ENCODE measurements at regions not wholly inside any gene's neighbourhood (a gene's known extent, or its start where the extent isn't known, plus 50 kb on each side); places are given as distances from the start of the nearest gene placed in this dataset.
"Not testable (repeated sequence)": the region's sequence is repeated elsewhere in the genome, so short reads cannot be mapped to it uniquely, and the experiment has no call there.

- H3K27ac Mint-ChIP-seq, result peak overlapping the region; percentile 7
- H3K36me3 Mint-ChIP-seq, result peaks cover 2% of the 10 kb centered on the region
- H3K27me3 Mint-ChIP-seq, result peaks cover 10% of the 10 kb centered on the region
- H3K4me3 Mint-ChIP-seq, result peak overlapping the region; percentile 27
- ATAC-seq (ENCODE audit: low read depth) (peak; percentile 14), DNase-seq (ENCODE audit: low spot score in 2 of 2) (no peak)
- H3K9me3 Mint-ChIP-seq, result peaks cover 7% of the 10 kb centered on the region
- H3K4me1 Mint-ChIP-seq, result peaks cover 16% of the 10 kb centered on the region
Observed at GRCh38 chr7:69430384-69431021, 167.8 kb upstream of the AUTS2 start.

GRCh38 chr7:69431626-69432025 is 166.6 kb upstream of the AUTS2 start:
- DNase-seq (ENCODE audit: low spot score in 2 of 2) (no peak), ATAC-seq (ENCODE audit: low read depth) (no peak)
- Mint-ChIP-seq H3K9me3 (peaks cover 7% of the 10 kb centered on the region), H3K4me3 (no peak overlapping the region), H3K36me3 (peaks cover 2% of the 10 kb centered on the region), H3K27ac (no peak overlapping the region), H3K27me3 (peaks cover 11% of the 10 kb centered on the region), H3K4me1 (peaks cover 16% of the 10 kb centered on the region)

DNA sequence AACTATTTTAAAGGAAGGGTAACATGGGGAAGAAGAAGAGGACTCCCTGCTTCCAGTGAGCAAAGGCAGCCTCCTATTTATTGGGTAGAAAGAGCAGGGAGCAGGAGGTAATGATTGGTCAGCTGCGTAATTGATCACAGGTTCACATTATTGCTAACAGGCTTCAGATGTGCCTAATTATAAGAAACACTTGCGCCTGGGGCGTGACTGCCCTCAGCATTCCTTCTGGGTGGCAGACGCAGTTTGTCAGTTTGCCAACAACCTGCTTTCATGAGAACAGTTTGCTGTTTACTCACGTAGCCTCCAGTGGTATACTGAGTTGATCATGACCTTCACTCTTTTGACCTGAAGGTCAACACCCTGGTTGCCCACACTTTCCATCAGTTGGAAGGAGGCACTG is 166.0 kb upstream of the AUTS2 start:
- H3K36me3 Mint-ChIP-seq; H3K27ac Mint-ChIP-seq; H3K9me3 Mint-ChIP-seq; ATAC-seq (ENCODE audit: low read depth); H3K4me3 Mint-ChIP-seq; DNase-seq (ENCODE audit: low spot score in 2 of 2): not testable (repeated sequence)
- Mint-ChIP-seq H3K4me1 (peaks cover 16% of the 10 kb centered on the region), H3K27me3 (peaks cover 11% of the 10 kb centered on the region)

GRCh38 chr7:69433081-69433480 is 165.2 kb upstream of the AUTS2 start:
- no peak for DNase-seq (ENCODE audit: low spot score in 2 of 2)
- H3K27ac Mint-ChIP-seq, result no peak overlapping the region
- H3K4me1 Mint-ChIP-seq, result peaks cover 16% of the 10 kb centered on the region
- no peak overlapping the region for H3K4me3 Mint-ChIP-seq
- no peak for ATAC-seq (ENCODE audit: low read depth)
- peaks cover 11% of the 10 kb centered on the region for H3K27me3 Mint-ChIP-seq
- peaks cover 2% of the 10 kb centered on the region for H3K36me3 Mint-ChIP-seq
- H3K9me3 Mint-ChIP-seq, result peaks cover 4% of the 10 kb centered on the region

GRCh38 chr7:69434398-69434815 is 163.9 kb upstream of the AUTS2 start:
- Mint-ChIP-seq H3K4me1 (peaks cover 16% of the 10 kb centered on the region), H3K36me3 (peaks cover 2% of the 10 kb centered on the region), H3K27me3 (peaks cover 5% of the 10 kb centered on the region), H3K4me3 (no peak overlapping the region), H3K27ac (no peak overlapping the region), H3K9me3 (peaks cover 9% of the 10 kb centered on the region)
- no peak for ATAC-seq (ENCODE audit: low read depth)
- DNase-seq (ENCODE audit: low spot score in 2 of 2), result no peak

DNA sequence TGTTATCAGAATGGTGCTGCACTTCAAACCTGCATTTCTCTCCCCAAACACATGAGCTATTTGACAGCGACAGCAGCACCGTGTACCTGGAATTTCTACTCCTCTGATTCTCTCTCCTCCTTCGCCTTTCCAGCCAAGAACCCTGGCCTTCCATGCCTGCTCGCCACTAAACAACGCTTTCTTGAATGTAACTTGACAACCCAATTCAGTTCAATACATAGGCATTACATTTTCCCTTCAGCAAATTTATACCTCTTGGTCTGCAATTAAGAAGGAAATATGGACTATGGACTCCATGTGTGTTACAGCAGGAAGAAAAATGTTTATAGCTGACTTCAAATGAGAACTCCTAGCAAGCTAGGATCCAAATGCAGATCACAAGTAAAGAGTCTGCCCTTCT is 162.6 kb upstream of the AUTS2 start:
- H3K9me3 Mint-ChIP-seq, result peaks cover 12% of the 10 kb centered on the region
- peaks cover 7% of the 10 kb centered on the region for H3K4me1 Mint-ChIP-seq
- no peak for DNase-seq (ENCODE audit: low spot score in 2 of 2)
- no peak for ATAC-seq (ENCODE audit: low read depth)
- H3K27me3 Mint-ChIP-seq, result peaks cover 5% of the 10 kb centered on the region
- no peak overlapping the region for H3K4me3 Mint-ChIP-seq
- H3K36me3 Mint-ChIP-seq, result peaks cover 2% of the 10 kb centered on the region
- no peak overlapping the region for H3K27ac Mint-ChIP-seq

DNA sequence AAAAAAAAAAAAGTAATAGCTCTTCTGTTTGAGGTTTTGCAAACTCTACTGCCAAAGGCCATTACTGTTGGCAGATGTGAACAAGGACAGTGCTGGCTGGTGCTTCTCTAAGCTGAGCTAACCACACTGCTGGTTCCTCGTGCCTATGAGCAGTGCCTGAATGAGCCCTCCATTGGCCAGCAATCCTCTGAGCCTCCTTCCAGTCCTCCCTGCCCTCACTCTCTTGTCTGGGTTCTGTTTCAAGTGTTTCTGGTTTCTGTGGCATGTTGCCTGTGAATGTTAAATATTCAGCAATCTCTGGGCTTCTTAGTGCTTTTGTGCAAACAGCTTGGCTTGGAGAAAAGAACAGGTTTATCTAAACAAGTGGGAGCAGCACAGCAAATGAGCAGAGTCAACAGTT is 161.3 kb upstream of the AUTS2 start:
- H3K36me3 Mint-ChIP-seq, result peaks cover 2% of the 10 kb centered on the region
- no peak overlapping the region for H3K27ac Mint-ChIP-seq
- DNase-seq (ENCODE audit: low spot score in 2 of 2) (no peak), ATAC-seq (ENCODE audit: low read depth) (no peak)
- H3K27me3 Mint-ChIP-seq, result peaks cover 5% of the 10 kb centered on the region
- peaks cover 6% of the 10 kb centered on the region for H3K4me1 Mint-ChIP-seq
- peaks cover 14% of the 10 kb centered on the region for H3K9me3 Mint-ChIP-seq
- H3K4me3 Mint-ChIP-seq, result no peak overlapping the region

- Mint-ChIP-seq H3K27ac (no peak overlapping the region), H3K36me3 (peaks cover 2% of the 10 kb centered on the region), H3K4me1 (peaks cover 6% of the 10 kb centered on the region), H3K9me3 (peaks cover 14% of the 10 kb centered on the region), H3K4me3 (no peak overlapping the region), H3K27me3 (peaks cover 5% of the 10 kb centered on the region)
- ATAC-seq (ENCODE audit: low read depth) (no peak), DNase-seq (ENCODE audit: low spot score in 2 of 2) (no peak)
Observed at GRCh38 chr7:69438584-69439412, 159.5 kb upstream of the AUTS2 start.

DNA sequence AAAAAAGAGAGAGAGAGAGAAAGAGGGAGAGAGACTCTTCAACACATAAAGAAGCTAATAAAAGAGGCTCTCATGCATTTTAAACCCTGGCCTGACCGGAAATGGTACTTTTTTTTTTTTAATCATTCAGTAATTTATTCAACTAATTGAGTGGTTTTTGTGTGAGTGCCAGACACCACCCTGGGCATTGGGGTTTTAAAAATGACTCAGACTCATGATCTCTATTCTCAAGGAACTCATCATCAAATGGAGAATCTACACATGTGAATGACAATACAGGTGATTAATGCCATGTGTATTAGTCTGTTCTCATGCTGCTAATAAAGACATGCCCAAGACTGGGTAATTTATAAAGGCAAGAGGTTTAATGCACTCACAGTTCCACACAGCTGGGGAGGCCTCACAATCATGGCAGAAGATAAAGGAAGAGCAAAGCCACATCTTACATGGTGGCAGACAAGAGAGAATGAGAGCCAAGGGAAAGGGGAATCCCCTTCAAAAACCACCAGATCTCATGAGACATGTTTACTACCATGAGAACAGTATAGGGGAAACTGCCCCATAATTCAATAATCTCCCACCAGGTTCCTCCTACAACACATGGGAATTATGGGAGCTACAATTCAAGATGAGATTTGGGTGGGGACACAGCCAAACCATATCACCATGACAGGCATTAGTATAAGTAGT is 158.5 kb upstream of the AUTS2 start:
- no peak for DNase-seq (ENCODE audit: low spot score in 2 of 2)
- peak; percentile 46 for ATAC-seq (ENCODE audit: low read depth)
- H3K27me3 Mint-ChIP-seq, result peaks cover 2% of the 10 kb centered on the region
- H3K4me1 Mint-ChIP-seq, result no peaks in the 10 kb centered on the region
- H3K9me3 Mint-ChIP-seq, result peaks cover 11% of the 10 kb centered on the region
- H3K4me3 Mint-ChIP-seq, result no peak overlapping the region
- no peak overlapping the region for H3K27ac Mint-ChIP-seq
- peaks cover 1% of the 10 kb centered on the region for H3K36me3 Mint-ChIP-seq

GRCh38 chr7:69440976-69441375 is 157.3 kb upstream of the AUTS2 start:
- peaks cover 4% of the 10 kb centered on the region for H3K27me3 Mint-ChIP-seq
- no peaks in the 10 kb centered on the region for H3K4me1 Mint-ChIP-seq
- no peak for ATAC-seq (ENCODE audit: low read depth)
- no peak overlapping the region for H3K4me3 Mint-ChIP-seq
- peaks cover 12% of the 10 kb centered on the region for H3K9me3 Mint-ChIP-seq
- DNase-seq (ENCODE audit: low spot score in 2 of 2), result no peak
- H3K27ac Mint-ChIP-seq, result no peak overlapping the region
- peaks cover 1% of the 10 kb centered on the region for H3K36me3 Mint-ChIP-seq

GRCh38 chr7:69443136-69443535 is 155.1 kb upstream of the AUTS2 start:
- Mint-ChIP-seq H3K36me3 (peaks cover 1% of the 10 kb centered on the region), H3K4me3 (no peak overlapping the region), H3K9me3 (peaks cover 12% of the 10 kb centered on the region), H3K27me3 (peaks cover 6% of the 10 kb centered on the region), H3K4me1 (no peaks in the 10 kb centered on the region), H3K27ac (no peak overlapping the region)
- DNase-seq (ENCODE audit: low spot score in 2 of 2) (no peak), ATAC-seq (ENCODE audit: low read depth) (no peak)

DNA sequence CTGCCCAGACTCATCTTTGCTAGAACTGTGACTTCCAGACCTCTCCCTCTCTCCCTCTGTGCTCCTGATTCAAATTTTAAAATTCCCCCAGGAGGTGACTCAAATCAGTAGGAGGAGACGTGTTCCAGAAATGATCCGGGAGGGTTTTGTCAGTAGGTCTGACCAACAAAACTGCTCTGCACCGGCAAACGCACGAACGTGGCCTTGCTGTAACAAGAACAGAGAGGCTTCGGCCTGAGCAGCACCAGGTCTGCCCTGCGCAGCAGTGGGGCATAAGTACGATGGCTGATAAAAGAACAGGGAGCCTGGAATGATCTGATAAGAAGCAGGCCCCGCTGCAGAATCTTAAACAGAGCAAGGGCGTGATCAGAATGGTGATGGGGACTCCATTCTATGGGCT is 152.7 kb upstream of the AUTS2 start:
- H3K27ac Mint-ChIP-seq, result peak overlapping the region; percentile 7
- peaks cover 6% of the 10 kb centered on the region for H3K27me3 Mint-ChIP-seq
- H3K9me3 Mint-ChIP-seq, result peaks cover 5% of the 10 kb centered on the region
- DNase-seq (ENCODE audit: low spot score in 2 of 2), result no peak
- peaks cover 1% of the 10 kb centered on the region for H3K36me3 Mint-ChIP-seq
- no peaks in the 10 kb centered on the region for H3K4me1 Mint-ChIP-seq
- ATAC-seq (ENCODE audit: low read depth), result no peak
- no peak overlapping the region for H3K4me3 Mint-ChIP-seq

DNA sequence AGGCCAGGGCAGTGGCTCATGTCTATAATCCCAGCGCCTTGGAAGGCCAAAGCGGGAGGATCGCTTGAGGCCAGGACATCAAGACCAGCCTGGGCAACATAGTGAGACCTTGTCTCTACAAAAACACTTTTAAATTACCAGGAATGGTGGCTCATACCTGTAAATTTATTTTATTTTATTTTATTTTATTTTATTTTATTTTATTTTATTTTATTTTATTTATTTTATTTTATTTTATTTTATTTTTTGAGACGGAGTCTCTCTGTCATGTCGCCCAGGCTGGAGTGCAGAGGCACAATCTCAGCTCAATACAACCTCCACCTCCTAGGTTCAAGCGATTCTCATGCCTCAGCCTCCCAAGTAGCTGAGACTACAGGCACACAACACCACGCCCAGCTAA is 152.1 kb upstream of the AUTS2 start:
- H3K4me3 Mint-ChIP-seq; H3K9me3 Mint-ChIP-seq; ATAC-seq (ENCODE audit: low read depth); H3K4me1 Mint-ChIP-seq; H3K27ac Mint-ChIP-seq; H3K36me3 Mint-ChIP-seq; DNase-seq (ENCODE audit: low spot score in 2 of 2); H3K27me3 Mint-ChIP-seq: not testable (repeated sequence)

- H3K27ac Mint-ChIP-seq, result no peak overlapping the region
- H3K9me3 Mint-ChIP-seq, result peaks cover 2% of the 10 kb centered on the region
- no peak overlapping the region for H3K4me3 Mint-ChIP-seq
- peaks cover 1% of the 10 kb centered on the region for H3K36me3 Mint-ChIP-seq
- H3K27me3 Mint-ChIP-seq, result peaks cover 6% of the 10 kb centered on the region
- ATAC-seq (ENCODE audit: low read depth) (no peak), DNase-seq (ENCODE audit: low spot score in 2 of 2) (no peak)
- H3K4me1 Mint-ChIP-seq, result no peaks in the 10 kb centered on the region
Observed at GRCh38 chr7:69448071-69448470, 150.2 kb upstream of the AUTS2 start.

Data from memory B cell (primary cell).